Kidney (tissue), 13 donors: ENCODE measurements at regions not wholly inside any gene's neighbourhood (a gene's known extent, or its start where the extent isn't known, plus 50 kb on each side); places are given as distances from the start of the nearest gene placed in this dataset.

Source experiments
- DNase-seq, 5 donors: peaks; one replicate each; pipeline ENCODE4 v3.0.0-alpha.2; 2013 to 2020
- FAIRE-seq: peaks from 2 replicates; lab custom pipeline; 2012; peaks lifted over from hg19 to GRCh38; lab: Jason Lieb, UNC
- H3K27ac ChIP-seq, 2 donors: one replicate each; pipeline ENCODE4 v1.7.0; 2013; ENCODE audit warnings: low read depth in 2 of 2, low read length in 2 of 2, inconsistent platforms in 1 of 2
- H3K27me3 ChIP-seq: one replicate; pipeline ENCODE4 v1.7.1; 2013; ENCODE audit warnings: low read length, inconsistent platforms; ENCODE audit not compliant: control insufficient read depth, insufficient read depth
- H3K36me3 ChIP-seq, 3 donors: one replicate each; pipeline versions ENCODE4 v1.7.0 to v1.7.1; 2013; ENCODE audit warnings: low read length in 3 of 3, control low read depth in 1 of 3, inconsistent platforms in 1 of 3; ENCODE audit not compliant: insufficient read depth in 3 of 3, control insufficient read depth in 2 of 3
- H3K4me1 ChIP-seq, 3 donors: one replicate each; pipeline versions ENCODE4 v1.7.0 to v1.7.1; 2013; ENCODE audit warnings: low read length in 3 of 3, inconsistent platforms in 1 of 3, low read depth in 1 of 3; ENCODE audit not compliant: control insufficient read depth in 2 of 3, insufficient read depth in 2 of 3
- H3K4me3 ChIP-seq, 3 donors: one replicate each; pipeline versions ENCODE4 v1.7.0 to v1.8.1; 2013; ENCODE audit warnings: low read length in 3 of 3, control low read depth in 1 of 3, inconsistent platforms in 1 of 3
- H3K9ac ChIP-seq, 3 donors: one replicate each; pipeline versions ENCODE4 v1.7.0 to v1.7.1; 2013; ENCODE audit warnings: low read length in 3 of 3, control low read depth in 1 of 3, inconsistent platforms in 1 of 3
- H3K9me3 ChIP-seq, 3 donors: one replicate each; pipeline versions ENCODE4 v1.7.0 to v1.7.1; 2013; ENCODE audit warnings: low read length in 3 of 3, control low read depth in 1 of 3, inconsistent platforms in 1 of 3; ENCODE audit not compliant: control insufficient read depth in 2 of 3, insufficient read depth in 1 of 3
- intact Hi-C: fragments of 100-400 bp; cut with DNase I; formaldehyde crosslinking; loops from one replicate; pipeline ENCODE4 v1.11.1; 2022
- TF ChIP-seq, protein P1 (sequence below): IDR thresholded peaks from 3 replicates; pipeline ENCODE4 v1.5.1; 2012; ENCODE audit warnings: mild to moderate bottlenecking, moderate library complexity, borderline replicate concordance; ENCODE audit not compliant: insufficient read depth; ENCODE audit errors: extremely low read depth
- donor health status: control.
- donor health status: control.
- donor health status: control.
- donor health status: control.
- donor health status: control.
- donor health status: DM: yes; HTN: yes; CAD: no.
- donor health status: Normal renal cell carcinoma (clear cell type).

GRCh38 chr7:85239109-85239508 lies 52.3 kb upstream of the SEMA3D start:
- H3K4me3 ChIP-seq, result no peak overlapping the region
- intact Hi-C loops, result no loop called here
- no peaks in the 10 kb centered on the region for H3K36me3 ChIP-seq

DNA sequence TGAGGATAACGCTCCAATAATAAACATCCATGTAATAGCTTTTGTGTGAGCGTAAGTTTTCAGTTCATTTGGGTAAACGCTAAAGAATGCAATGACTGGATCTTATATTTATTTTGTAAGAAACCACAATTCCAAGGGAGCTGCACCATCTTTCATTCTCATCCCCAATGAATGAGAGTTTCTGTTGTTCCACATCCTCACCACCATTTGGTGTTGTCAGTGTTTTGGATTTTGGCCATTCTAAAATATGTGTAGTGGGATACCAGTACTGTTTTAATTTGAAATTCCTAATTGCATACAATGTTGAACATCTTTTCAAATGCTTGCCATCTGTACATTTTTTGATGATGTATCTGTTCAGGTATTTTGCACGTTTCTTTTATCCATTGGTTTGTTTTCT lies 50.9 kb upstream of the SEMA3D start:
- intact Hi-C loops, result no loop called here
- Histone ChIP-seq H3K27me3 (no peaks in the 10 kb centered on the region), H3K27ac (no peak overlapping the region), H3K4me1 (no peaks in the 10 kb centered on the region), H3K36me3 (no peaks in the 10 kb centered on the region), H3K4me3 (no peak overlapping the region), H3K9me3 (no peaks in the 10 kb centered on the region), H3K9ac (no peak overlapping the region)
- TF ChIP-seq, protein P1, sequence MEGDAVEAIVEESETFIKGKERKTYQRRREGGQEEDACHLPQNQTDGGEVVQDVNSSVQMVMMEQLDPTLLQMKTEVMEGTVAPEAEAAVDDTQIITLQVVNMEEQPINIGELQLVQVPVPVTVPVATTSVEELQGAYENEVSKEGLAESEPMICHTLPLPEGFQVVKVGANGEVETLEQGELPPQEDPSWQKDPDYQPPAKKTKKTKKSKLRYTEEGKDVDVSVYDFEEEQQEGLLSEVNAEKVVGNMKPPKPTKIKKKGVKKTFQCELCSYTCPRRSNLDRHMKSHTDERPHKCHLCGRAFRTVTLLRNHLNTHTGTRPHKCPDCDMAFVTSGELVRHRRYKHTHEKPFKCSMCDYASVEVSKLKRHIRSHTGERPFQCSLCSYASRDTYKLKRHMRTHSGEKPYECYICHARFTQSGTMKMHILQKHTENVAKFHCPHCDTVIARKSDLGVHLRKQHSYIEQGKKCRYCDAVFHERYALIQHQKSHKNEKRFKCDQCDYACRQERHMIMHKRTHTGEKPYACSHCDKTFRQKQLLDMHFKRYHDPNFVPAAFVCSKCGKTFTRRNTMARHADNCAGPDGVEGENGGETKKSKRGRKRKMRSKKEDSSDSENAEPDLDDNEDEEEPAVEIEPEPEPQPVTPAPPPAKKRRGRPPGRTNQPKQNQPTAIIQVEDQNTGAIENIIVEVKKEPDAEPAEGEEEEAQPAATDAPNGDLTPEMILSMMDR, result no peak
- FAIRE-seq (no peak), DNase-seq (no peak)

More at GRCh38 chr7:85239109-85239508, 52.3 kb upstream of the SEMA3D start:
- Histone ChIP-seq H3K4me1 (no peaks in the 10 kb centered on the region), H3K27me3 (no peaks in the 10 kb centered on the region), H3K27ac (no peak overlapping the region), H3K9ac (no peak overlapping the region), H3K9me3 (no peaks in the 10 kb centered on the region)
- TF ChIP-seq, protein P1, result no peak
- no peak for DNase-seq
- FAIRE-seq, result no peak
